ENCODE measurements at regions not wholly inside any gene's neighbourhood (a gene's known extent, or its start where the extent isn't known, plus 50 kb on each side); places are given as distances from the start of the nearest gene placed in this dataset.

- no peak overlapping the region for H3K27ac ChIP-seq
- TF ChIP-seq CTCF (conservative IDR thresholded peaks at IDR 0.05), result no peak
Measured at GRCh38 chr7:18103436-18104218, 76.0 kb upstream of the PRPS1L1 start.

- H3K27ac ChIP-seq, result no peak overlapping the region
- TF ChIP-seq CTCF (conservative IDR thresholded peaks at IDR 0.05), result no peak
Measured at GRCh38 chr7:18109762-18110161, 82.1 kb upstream of the PRPS1L1 start.

GRCh38 chr7:18116661-18117060 lies 89.0 kb upstream of the PRPS1L1 start:
- no peak overlapping the region for H3K27ac ChIP-seq
- TF ChIP-seq CTCF (conservative IDR thresholded peaks at IDR 0.05), result no peak

GRCh38 chr7:18117482-18117881 lies 89.8 kb upstream of the PRPS1L1 start:
- TF ChIP-seq CTCF (conservative IDR thresholded peaks at IDR 0.05), result no peak
- H3K27ac ChIP-seq, result no peak overlapping the region

GRCh38 chr7:18119985-18120384 lies 92.3 kb upstream of the PRPS1L1 start:
- no peak overlapping the region for H3K27ac ChIP-seq
- TF ChIP-seq CTCF (conservative IDR thresholded peaks at IDR 0.05), result no peak

- H3K27ac ChIP-seq, result no peak overlapping the region
- no peak for TF ChIP-seq CTCF (conservative IDR thresholded peaks at IDR 0.05)
Measured at GRCh38 chr7:18123508-18124239, 96.0 kb upstream of the PRPS1L1 start.

- TF ChIP-seq CTCF (conservative IDR thresholded peaks at IDR 0.05), result no peak
Measured at GRCh38 chr7:18125476-18125875, 97.8 kb upstream of the PRPS1L1 start.

More at GRCh38 chr7:18125476-18125875, 97.8 kb upstream of the PRPS1L1 start:
- no peak overlapping the region for H3K27ac ChIP-seq
